IPS DF 6.9 (cell line): ENCODE measurements at regions not wholly inside any gene's neighbourhood (a gene's known extent, or its start where the extent isn't known, plus 50 kb on each side); places are given as distances from the start of the nearest gene placed in this dataset.
"Not testable (repeated sequence)": the region's sequence is repeated elsewhere in the genome, so short reads cannot be mapped to it uniquely, and the experiment has no call there.

ENCODE experiments used
- DNase-seq: peaks from one replicate; pipeline ENCODE4 v3.0.0-alpha.2; 2013; ENCODE audit warnings: low read depth, low spot score
- H3K27ac ChIP-seq: one replicate; pipeline ENCODE4 v1.5.1; 2013; ENCODE audit warnings: low read length, control low read depth
- H3K27me3 ChIP-seq: 2 replicates; pipeline ENCODE4 v1.6.1; 2013; ENCODE audit warnings: mild to moderate bottlenecking, low read length; ENCODE audit not compliant: control insufficient read depth, insufficient read depth
- H3K36me3 ChIP-seq: 2 replicates; pipeline ENCODE4 v1.6.1; 2013; ENCODE audit warnings: low read length; ENCODE audit not compliant: control insufficient read depth, insufficient read depth
- H3K4me1 ChIP-seq: 2 replicates; pipeline ENCODE4 v1.6.1; 2013; ENCODE audit warnings: low read length; ENCODE audit not compliant: control insufficient read depth, insufficient read depth
- H3K4me3 ChIP-seq: 2 replicates; pipeline ENCODE4 v1.5.1; 2013; ENCODE audit warnings: mild to moderate bottlenecking, low read length
- H3K9me3 ChIP-seq: 2 replicates; pipeline ENCODE4 v1.6.1; 2013; ENCODE audit warnings: low read length, inconsistent platforms; ENCODE audit not compliant: control insufficient read depth, insufficient read depth
- WGBS: extraction: QIAGEN DNeasy Blood & Tissue Kit; methylation state at CpG from one replicate; pipeline ENCODE4 v1.1.7; 2013; ENCODE audit warnings: mixed read lengths, missing lambda C conversion rate; ENCODE audit not compliant: insufficient read length, insufficient coverage; 5-methylcytosine and 5-hydroxymethylcytosine counted together

- not testable (repeated sequence) for H3K4me3 ChIP-seq, H3K36me3 ChIP-seq, H3K27ac ChIP-seq, H3K9me3 ChIP-seq, H3K4me1 ChIP-seq, H3K27me3 ChIP-seq, DNase-seq
- WGBS: no CpG with 5 or more reads among the region's 4 CpGs
Measured at GRCh38 chr11:96588793-96589192, 199.0 kb downstream of the JRKL start.

DNA sequence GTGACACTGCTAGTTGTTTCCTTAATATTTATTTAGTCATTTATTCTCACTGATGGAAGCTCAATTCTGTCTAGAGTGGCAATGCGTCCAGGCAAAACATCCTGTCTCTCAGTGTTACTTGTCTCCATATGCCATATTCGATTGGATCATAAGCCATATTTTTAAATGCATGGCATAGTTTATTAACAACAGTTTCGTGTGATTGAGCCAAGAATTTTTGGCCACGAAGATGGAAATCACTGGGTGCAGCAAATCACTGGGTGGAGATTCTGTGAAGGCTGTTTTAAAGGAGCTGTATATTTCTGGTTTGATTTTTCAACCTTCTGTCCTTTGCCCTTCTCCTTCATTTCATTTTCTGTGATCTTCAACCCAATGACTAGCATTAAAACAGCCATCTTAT, 205.2 kb downstream of the JRKL start:
- Histone ChIP-seq H3K27me3 (no peaks in the 10 kb centered on the region), H3K4me1 (peaks cover 1% of the 10 kb centered on the region), H3K36me3 (no peaks in the 10 kb centered on the region), H3K27ac (no peak overlapping the region), H3K4me3 (no peak overlapping the region), H3K9me3 (no peaks in the 10 kb centered on the region)
- no peak for DNase-seq
- WGBS: no CpG with 5 or more reads among the region's 4 CpGs

GRCh38 chr11:96607864-96608558, 218.2 kb downstream of the JRKL start:
- H3K27me3 ChIP-seq: no peaks in the 10 kb centered on the region
- H3K27ac ChIP-seq: no peak overlapping the region
- no peaks in the 10 kb centered on the region for H3K36me3 ChIP-seq
- DNase-seq: peak; percentile 50
- WGBS: no CpG with 5 or more reads among the region's 4 CpGs
- H3K4me1 ChIP-seq: no peaks in the 10 kb centered on the region
- H3K4me3 ChIP-seq: no peak overlapping the region
- H3K9me3 ChIP-seq: no peaks in the 10 kb centered on the region

GRCh38 chr11:96614101-96614500, 224.3 kb downstream of the JRKL start:
- Histone ChIP-seq H3K9me3 (no peaks in the 10 kb centered on the region), H3K27me3 (no peaks in the 10 kb centered on the region), H3K4me3 (no peak overlapping the region), H3K27ac (no peak overlapping the region), H3K36me3 (no peaks in the 10 kb centered on the region), H3K4me1 (no peaks in the 10 kb centered on the region)
- no peak for DNase-seq
- no CpG with 5 or more reads among the region's 4 CpGs for WGBS

GRCh38 chr11:96614846-96615245, 225.0 kb downstream of the JRKL start:
- DNase-seq: no peak
- H3K9me3 ChIP-seq: no peaks in the 10 kb centered on the region
- no peak overlapping the region for H3K27ac ChIP-seq
- H3K4me1 ChIP-seq: no peaks in the 10 kb centered on the region
- H3K36me3 ChIP-seq: no peaks in the 10 kb centered on the region
- H3K27me3 ChIP-seq: no peaks in the 10 kb centered on the region
- no peak overlapping the region for H3K4me3 ChIP-seq
- WGBS: no CpG with 5 or more reads among the region's 4 CpGs

DNA sequence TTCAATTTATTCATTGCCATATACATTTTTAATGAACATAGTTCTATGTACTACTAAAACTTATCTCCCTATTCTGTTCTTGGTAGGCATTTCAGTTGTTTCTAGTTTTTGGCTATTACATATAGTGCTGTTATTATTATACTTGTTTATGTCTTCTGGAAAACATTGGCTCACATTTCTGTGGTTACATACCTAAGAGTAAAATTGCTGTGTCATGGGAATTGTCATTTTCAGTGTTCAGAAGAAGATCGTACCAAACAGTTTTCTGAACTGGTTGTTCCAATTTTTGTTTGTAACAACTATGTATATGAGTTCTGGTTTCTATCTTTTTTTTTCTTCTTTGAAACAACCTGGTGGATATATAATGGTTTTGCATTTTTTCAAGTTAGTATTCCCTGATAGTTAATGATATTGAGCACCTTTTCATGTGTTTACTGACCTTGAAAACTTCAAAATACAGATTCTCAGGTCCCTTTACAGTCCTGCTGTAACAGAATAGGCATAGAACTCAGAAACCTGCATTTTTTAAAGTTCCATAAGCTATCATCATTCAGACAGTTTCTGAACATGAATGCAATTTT, 230.7 kb downstream of the JRKL start:
- no peaks in the 10 kb centered on the region for H3K9me3 ChIP-seq
- WGBS: no CpG with 5 or more reads among the region's 1 CpG
- H3K27me3 ChIP-seq: no peaks in the 10 kb centered on the region
- no peak overlapping the region for H3K27ac ChIP-seq
- no peak overlapping the region for H3K4me3 ChIP-seq
- DNase-seq: no peak
- H3K4me1 ChIP-seq: no peaks in the 10 kb centered on the region
- H3K36me3 ChIP-seq: no peaks in the 10 kb centered on the region

GRCh38 chr11:96621161-96621560, 231.3 kb downstream of the JRKL start:
- Histone ChIP-seq H3K36me3 (no peaks in the 10 kb centered on the region), H3K27ac (no peak overlapping the region), H3K4me1 (no peaks in the 10 kb centered on the region), H3K9me3 (no peaks in the 10 kb centered on the region), H3K4me3 (no peak overlapping the region), H3K27me3 (no peaks in the 10 kb centered on the region)
- no peak for DNase-seq
- no CpG with 5 or more reads among the region's 1 CpG for WGBS

- Histone ChIP-seq H3K27ac (no peak overlapping the region), H3K4me1 (no peaks in the 10 kb centered on the region), H3K9me3 (no peaks in the 10 kb centered on the region; the same call in 1 of the 2 replicates), H3K36me3 (no peaks in the 10 kb centered on the region), H3K27me3 (no peaks in the 10 kb centered on the region), H3K4me3 (no peak overlapping the region)
- no CpG with 5 or more reads among the region's 6 CpGs for WGBS
- DNase-seq: no peak
Measured at GRCh38 chr11:96622026-96622634, 232.3 kb downstream of the JRKL start.

DNA sequence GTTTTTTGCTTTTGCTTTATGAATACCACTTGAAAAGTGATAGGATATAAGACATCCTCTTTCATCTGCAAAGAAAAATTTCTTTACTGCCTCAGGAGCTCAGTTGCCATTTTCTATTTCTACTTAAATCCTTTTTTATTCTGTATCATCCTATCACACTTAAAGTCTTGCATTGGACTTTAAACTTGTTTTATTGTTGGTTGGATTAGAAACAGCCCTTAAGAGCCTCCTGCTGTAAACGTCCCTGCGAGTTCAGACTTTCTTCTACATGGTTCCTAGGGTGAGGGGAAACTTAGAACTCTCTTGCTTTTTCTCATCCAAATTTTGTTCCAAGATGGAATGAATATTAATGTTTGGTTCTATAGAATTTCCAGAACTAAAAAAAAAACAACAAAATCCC, 234.3 kb downstream of the JRKL start:
- Histone ChIP-seq H3K9me3 (no peaks in the 10 kb centered on the region; the same call in 1 of the 2 replicates), H3K4me1 (no peaks in the 10 kb centered on the region), H3K27me3 (no peaks in the 10 kb centered on the region), H3K27ac (no peak overlapping the region), H3K4me3 (no peak overlapping the region), H3K36me3 (no peaks in the 10 kb centered on the region)
- no peak for DNase-seq
- WGBS: no CpG with 5 or more reads among the region's 2 CpGs

DNA sequence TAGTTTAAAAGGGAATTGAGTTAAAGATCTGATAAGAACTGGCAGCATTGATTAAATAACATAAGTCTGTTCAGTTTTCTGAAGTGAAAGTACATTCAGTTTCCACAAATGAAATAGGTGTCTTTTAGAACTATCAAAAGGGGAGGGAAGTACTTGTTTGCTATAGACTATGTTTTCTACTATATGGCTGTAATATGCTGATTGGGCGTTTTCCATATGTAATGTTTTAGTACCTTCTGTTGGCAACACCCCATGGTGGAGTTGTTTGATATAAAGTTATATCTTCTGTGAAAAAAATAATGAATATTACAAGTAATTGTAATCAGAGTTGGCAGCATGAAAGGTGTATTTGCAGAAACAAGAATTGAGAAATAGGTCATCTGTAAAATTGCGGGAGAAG, 237.6 kb downstream of the JRKL start:
- no peak for DNase-seq
- no peaks in the 10 kb centered on the region for H3K4me1 ChIP-seq
- WGBS: no CpG with 5 or more reads among the region's 2 CpGs
- H3K27me3 ChIP-seq: no peaks in the 10 kb centered on the region
- H3K4me3 ChIP-seq: no peak overlapping the region
- H3K9me3 ChIP-seq: no peaks in the 10 kb centered on the region; the same call in 1 of the 2 replicates
- no peaks in the 10 kb centered on the region for H3K36me3 ChIP-seq
- H3K27ac ChIP-seq: no peak overlapping the region
